DND-41 (cell line): ENCODE measurements at regions not wholly inside any gene's neighbourhood (a gene's known extent, or its start where the extent isn't known, plus 50 kb on each side); places are given as distances from the start of the nearest gene placed in this dataset.

Experiments
- EZH2 ChIP-seq: IDR thresholded peaks from 3 replicates; pipeline ENCODE4 v1.6.1; 2012; ENCODE audit warnings: borderline replicate concordance, low read depth, mild to moderate bottlenecking, moderate library complexity, low read length, inconsistent platforms; ENCODE audit not compliant: severe bottlenecking
- TF ChIP-seq, protein P1 (sequence below): IDR thresholded peaks from 2 replicates; pipeline ENCODE4 v1.5.1; 2012; ENCODE audit warnings: borderline replicate concordance, low read length, moderate library complexity, mild to moderate bottlenecking; ENCODE audit not compliant: poor library complexity, severe bottlenecking; ENCODE audit errors: extremely low read depth

DNA sequence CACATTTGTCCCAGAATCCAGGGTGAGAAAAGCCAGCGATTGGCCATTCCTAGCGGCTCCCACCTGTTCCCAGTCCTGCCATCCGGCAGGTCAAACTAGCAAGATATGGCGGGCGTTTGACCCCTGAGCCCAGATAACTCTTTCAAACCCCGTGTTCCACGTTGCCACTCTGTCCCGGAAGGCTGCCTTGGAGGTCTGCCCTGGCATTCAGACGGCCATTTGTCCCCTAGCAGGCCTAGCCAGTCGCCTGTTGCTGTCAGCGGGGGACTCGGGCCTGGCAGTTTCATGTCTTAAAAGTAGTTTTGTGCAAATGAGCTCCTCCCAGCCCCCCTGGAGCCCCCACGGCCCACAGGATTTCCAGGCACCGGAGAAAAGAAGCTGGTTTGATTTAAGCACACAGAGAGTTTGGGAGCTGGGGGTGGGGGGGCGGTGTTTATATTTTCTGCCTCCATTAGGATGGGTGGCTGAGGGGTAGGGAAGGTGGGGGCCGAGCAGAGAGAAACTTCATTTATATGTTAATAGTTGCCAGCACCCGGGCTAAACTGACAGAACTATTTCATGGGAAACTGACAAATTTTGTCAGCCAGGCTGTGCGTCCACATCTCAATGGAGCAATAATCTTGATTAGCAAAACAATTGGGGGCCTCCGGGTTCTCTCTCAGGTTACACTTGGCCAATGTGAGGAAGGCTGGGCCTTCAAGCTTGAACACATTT, 240.9 kb upstream of the SALL1 start:
- TF ChIP-seq, protein P1, sequence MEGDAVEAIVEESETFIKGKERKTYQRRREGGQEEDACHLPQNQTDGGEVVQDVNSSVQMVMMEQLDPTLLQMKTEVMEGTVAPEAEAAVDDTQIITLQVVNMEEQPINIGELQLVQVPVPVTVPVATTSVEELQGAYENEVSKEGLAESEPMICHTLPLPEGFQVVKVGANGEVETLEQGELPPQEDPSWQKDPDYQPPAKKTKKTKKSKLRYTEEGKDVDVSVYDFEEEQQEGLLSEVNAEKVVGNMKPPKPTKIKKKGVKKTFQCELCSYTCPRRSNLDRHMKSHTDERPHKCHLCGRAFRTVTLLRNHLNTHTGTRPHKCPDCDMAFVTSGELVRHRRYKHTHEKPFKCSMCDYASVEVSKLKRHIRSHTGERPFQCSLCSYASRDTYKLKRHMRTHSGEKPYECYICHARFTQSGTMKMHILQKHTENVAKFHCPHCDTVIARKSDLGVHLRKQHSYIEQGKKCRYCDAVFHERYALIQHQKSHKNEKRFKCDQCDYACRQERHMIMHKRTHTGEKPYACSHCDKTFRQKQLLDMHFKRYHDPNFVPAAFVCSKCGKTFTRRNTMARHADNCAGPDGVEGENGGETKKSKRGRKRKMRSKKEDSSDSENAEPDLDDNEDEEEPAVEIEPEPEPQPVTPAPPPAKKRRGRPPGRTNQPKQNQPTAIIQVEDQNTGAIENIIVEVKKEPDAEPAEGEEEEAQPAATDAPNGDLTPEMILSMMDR: no peak
- TF ChIP-seq EZH2: no peak
